HL-60 (cell line): ENCODE measurements at regions not wholly inside any gene's neighbourhood (a gene's known extent, or its start where the extent isn't known, plus 50 kb on each side); places are given as distances from the start of the nearest gene placed in this dataset.

Experiments used
- DNase-seq, 2 experiments: peaks; one replicate each; pipeline ENCODE4 v3.0.0-alpha.2; 2010 to 2020; ENCODE audit warnings: low read depth in 1 of 2, low spot score in 1 of 2
- H3K27ac ChIP-seq: fragments of 250-450 bp; sonication (Bioruptor Pico); replicated peaks from 2 replicates; pipeline ENCODE4 v1.5.1; 2020; ENCODE audit warnings: mild to moderate bottlenecking, moderate library complexity
- H3K27me3 ChIP-seq: fragments of 250-450 bp; sonication (Bioruptor Pico); 2 replicates; pipeline ENCODE4 v1.5.1; 2021; ENCODE audit warnings: mild to moderate bottlenecking, moderate library complexity; ENCODE audit not compliant: insufficient read depth, poor library complexity, severe bottlenecking
- H3K4me3 ChIP-seq: replicated peaks from 2 replicates; pipeline ENCODE4 v1.5.1; 2011; ENCODE audit warnings: mild to moderate bottlenecking, control low read depth, low read length; ENCODE audit not compliant: insufficient read depth
- GABPA ChIP-seq: IDR thresholded peaks from 2 replicates; pipeline ENCODE4 v1.6.1; 2012; ENCODE audit warnings: low read depth
- POLR2AphosphoS5 ChIP-seq: IDR thresholded peaks from 2 replicates; pipeline ENCODE4 v1.6.1; 2012; ENCODE audit warnings: low read depth
- SPI1 ChIP-seq: IDR thresholded peaks from 2 replicates; pipeline ENCODE4 v1.6.1; 2012; ENCODE audit warnings: low read depth, mild to moderate bottlenecking, borderline replicate concordance
- TF ChIP-seq, protein P1 (sequence below): IDR thresholded peaks from 2 replicates; pipeline ENCODE4 v1.6.1; 2012; ENCODE audit warnings: low read depth; ENCODE audit not compliant: insufficient replicate concordance
- TF ChIP-seq, protein P2 (sequence below): IDR thresholded peaks from one replicate; pipeline ENCODE4 v1.5.1; 2011; ENCODE audit warnings: low read length, control low read depth, inconsistent platforms; ENCODE audit not compliant: insufficient read depth

DNA sequence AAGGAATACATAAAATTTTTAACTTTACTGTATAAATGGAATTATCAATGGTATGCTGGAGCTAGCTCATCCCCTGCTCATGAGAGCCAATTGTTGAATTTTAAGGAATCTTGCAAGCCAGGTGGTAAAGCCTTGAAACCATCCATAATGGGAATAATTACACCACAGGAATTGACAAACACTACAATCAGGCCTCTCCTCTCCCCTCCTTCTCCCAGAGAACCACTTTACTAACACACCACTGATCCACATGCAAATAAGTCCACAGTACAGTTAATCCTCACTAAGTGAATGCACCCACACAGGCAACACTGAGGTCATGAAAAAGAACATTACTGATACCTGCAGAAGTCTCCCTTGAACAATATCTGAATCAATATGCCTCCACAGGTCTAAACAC, 140.5 kb downstream of the KLF12 start:
- H3K27me3 ChIP-seq: no peaks in the 10 kb centered on the region
- no peak overlapping the region for H3K27ac ChIP-seq
- H3K4me3 ChIP-seq: no peak overlapping the region
- no peak for DNase-seq
- TF ChIP-seq POLR2AphosphoS5 (no peak), GABPA (no peak), SPI1 (no peak)
- TF ChIP-seq, protein P1, sequence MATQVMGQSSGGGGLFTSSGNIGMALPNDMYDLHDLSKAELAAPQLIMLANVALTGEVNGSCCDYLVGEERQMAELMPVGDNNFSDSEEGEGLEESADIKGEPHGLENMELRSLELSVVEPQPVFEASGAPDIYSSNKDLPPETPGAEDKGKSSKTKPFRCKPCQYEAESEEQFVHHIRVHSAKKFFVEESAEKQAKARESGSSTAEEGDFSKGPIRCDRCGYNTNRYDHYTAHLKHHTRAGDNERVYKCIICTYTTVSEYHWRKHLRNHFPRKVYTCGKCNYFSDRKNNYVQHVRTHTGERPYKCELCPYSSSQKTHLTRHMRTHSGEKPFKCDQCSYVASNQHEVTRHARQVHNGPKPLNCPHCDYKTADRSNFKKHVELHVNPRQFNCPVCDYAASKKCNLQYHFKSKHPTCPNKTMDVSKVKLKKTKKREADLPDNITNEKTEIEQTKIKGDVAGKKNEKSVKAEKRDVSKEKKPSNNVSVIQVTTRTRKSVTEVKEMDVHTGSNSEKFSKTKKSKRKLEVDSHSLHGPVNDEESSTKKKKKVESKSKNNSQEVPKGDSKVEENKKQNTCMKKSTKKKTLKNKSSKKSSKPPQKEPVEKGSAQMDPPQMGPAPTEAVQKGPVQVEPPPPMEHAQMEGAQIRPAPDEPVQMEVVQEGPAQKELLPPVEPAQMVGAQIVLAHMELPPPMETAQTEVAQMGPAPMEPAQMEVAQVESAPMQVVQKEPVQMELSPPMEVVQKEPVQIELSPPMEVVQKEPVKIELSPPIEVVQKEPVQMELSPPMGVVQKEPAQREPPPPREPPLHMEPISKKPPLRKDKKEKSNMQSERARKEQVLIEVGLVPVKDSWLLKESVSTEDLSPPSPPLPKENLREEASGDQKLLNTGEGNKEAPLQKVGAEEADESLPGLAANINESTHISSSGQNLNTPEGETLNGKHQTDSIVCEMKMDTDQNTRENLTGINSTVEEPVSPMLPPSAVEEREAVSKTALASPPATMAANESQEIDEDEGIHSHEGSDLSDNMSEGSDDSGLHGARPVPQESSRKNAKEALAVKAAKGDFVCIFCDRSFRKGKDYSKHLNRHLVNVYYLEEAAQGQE: no peak
- TF ChIP-seq, protein P2, sequence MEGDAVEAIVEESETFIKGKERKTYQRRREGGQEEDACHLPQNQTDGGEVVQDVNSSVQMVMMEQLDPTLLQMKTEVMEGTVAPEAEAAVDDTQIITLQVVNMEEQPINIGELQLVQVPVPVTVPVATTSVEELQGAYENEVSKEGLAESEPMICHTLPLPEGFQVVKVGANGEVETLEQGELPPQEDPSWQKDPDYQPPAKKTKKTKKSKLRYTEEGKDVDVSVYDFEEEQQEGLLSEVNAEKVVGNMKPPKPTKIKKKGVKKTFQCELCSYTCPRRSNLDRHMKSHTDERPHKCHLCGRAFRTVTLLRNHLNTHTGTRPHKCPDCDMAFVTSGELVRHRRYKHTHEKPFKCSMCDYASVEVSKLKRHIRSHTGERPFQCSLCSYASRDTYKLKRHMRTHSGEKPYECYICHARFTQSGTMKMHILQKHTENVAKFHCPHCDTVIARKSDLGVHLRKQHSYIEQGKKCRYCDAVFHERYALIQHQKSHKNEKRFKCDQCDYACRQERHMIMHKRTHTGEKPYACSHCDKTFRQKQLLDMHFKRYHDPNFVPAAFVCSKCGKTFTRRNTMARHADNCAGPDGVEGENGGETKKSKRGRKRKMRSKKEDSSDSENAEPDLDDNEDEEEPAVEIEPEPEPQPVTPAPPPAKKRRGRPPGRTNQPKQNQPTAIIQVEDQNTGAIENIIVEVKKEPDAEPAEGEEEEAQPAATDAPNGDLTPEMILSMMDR: no peak

DNA sequence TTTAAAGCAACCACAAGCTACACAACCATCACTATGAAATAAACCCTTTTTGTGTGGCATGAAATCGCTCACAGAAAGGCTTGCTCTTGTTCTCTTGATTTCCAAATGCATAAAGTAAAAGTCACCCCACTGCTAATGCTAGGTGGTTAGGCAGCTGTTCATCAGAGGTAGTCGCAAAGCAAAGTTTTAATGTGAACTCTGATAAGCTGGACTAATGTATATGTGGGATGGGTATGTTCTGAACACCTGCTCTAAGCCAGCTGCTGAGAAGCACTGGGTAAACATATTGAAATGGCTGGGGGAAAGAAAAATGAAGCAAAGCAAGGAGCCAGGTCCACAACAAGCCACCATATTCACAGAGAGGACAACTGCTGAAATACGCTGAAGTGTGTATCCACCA, 142.3 kb downstream of the KLF12 start:
- no peak for DNase-seq
- TF ChIP-seq GABPA (no peak), POLR2AphosphoS5 (no peak), SPI1 (no peak)
- TF ChIP-seq, protein P2: no peak
- TF ChIP-seq, protein P1: no peak
- H3K27me3 ChIP-seq: no peaks in the 10 kb centered on the region
- no peak overlapping the region for H3K27ac ChIP-seq
- H3K4me3 ChIP-seq: no peak overlapping the region

DNA sequence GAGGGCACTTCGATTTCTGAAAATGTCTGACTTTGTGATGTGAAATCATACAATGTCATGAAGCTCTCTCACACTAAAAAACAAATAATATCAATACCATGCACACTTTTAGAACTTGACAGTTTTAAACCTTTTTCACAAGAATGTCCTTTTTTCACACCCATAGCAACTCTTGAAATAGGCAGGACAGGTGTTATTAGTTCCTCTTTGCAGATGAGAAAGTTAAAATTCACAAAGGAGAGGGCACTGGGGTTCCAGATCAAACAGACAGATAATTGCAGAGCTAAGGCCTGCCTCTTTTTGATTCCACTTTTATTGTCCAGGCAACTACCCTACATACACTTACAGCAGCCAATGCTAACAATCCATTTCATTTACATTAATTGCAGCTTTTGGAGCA, 142.8 kb downstream of the KLF12 start:
- no peak for TF ChIP-seq POLR2AphosphoS5
- TF ChIP-seq GABPA: no peak
- TF ChIP-seq, protein P2: no peak
- TF ChIP-seq, protein P1: no peak
- no peak for TF ChIP-seq SPI1
- Histone ChIP-seq H3K4me3 (no peak overlapping the region), H3K27me3 (no peaks in the 10 kb centered on the region), H3K27ac (no peak overlapping the region)
- no peak for DNase-seq
